Activated T-helper 1 cell treated with anti-CD3 and anti-CD28 coated beads, Interleukin-12 subunit alpha, Interleukin-12 subunit beta, Interleukin-2, Interleukin-4 antibody, amounts not matched to agents 30 ng/mL and 10 ng/mL and 1 ng/mL, durations not matched to agents 14 hours and 24 hours and 36 hours (primary cell): ENCODE measurements at regions not wholly inside any gene's neighbourhood (a gene's known extent, or its start where the extent isn't known, plus 50 kb on each side); places are given as distances from the start of the nearest gene placed in this dataset.

Experiments used
- DNase-seq: peaks from one replicate; pipeline ENCODE4 v3.0.0; 2021; ENCODE audit warnings: low spot score
- H3K27ac Mint-ChIP-seq: one replicate; pipeline ENCODE4 v1.8.0; 2021; ENCODE audit warnings: mild to moderate bottlenecking, mixed read lengths
- H3K27me3 Mint-ChIP-seq: one replicate; pipeline ENCODE4 v1.8.0; 2022; ENCODE audit warnings: mild to moderate bottlenecking, moderate library complexity, mixed read lengths; ENCODE audit not compliant: insufficient read depth
- H3K36me3 Mint-ChIP-seq: one replicate; pipeline ENCODE4 v1.8.0; 2021; ENCODE audit warnings: low read depth, mixed read lengths
- H3K4me1 Mint-ChIP-seq: one replicate; pipeline ENCODE4 v1.8.0; 2021; ENCODE audit warnings: low read depth, mixed read lengths
- H3K4me3 Mint-ChIP-seq: one replicate; pipeline ENCODE4 v1.8.0; 2021; ENCODE audit warnings: mild to moderate bottlenecking, moderate library complexity, mixed read lengths
- H3K9me3 Mint-ChIP-seq: one replicate; pipeline ENCODE4 v1.8.0; 2021; ENCODE audit warnings: mixed read lengths
- intact Hi-C: fragments of 100-400 bp; cut with micrococcal nuclease; formaldehyde crosslinking; loops from one replicate; pipeline ENCODE4 v1.15.1; 2024

DNA sequence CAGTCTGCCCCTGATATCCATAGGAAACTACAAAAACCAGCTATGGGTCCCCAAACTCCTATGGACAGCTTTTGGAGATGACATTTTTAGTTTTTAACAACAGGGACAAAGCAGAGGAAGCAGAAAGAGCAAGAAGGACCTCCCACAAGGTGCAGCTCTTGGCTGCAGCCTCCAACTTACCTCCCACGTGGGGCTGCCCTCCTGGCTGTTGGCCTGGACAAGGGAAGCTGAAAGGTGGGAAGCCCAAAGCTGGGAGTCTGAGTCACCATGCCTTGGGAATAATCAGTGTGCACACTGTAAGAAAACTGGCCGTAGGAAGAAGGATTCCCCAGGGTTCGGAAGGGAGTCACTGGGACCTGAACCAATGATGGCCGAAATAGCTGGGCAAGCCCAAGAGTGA, 51.8 kb upstream of the PAX1 start:
- intact Hi-C loops, result no loop called here
- H3K27ac Mint-ChIP-seq, result no peak overlapping the region
- no peak for DNase-seq
- no peaks in the 10 kb centered on the region for H3K9me3 Mint-ChIP-seq
- H3K4me1 Mint-ChIP-seq, result no peaks in the 10 kb centered on the region
- H3K36me3 Mint-ChIP-seq, result no peaks in the 10 kb centered on the region
- H3K4me3 Mint-ChIP-seq, result no peak overlapping the region
- H3K27me3 Mint-ChIP-seq, result peaks cover 8% of the 10 kb centered on the region

DNA sequence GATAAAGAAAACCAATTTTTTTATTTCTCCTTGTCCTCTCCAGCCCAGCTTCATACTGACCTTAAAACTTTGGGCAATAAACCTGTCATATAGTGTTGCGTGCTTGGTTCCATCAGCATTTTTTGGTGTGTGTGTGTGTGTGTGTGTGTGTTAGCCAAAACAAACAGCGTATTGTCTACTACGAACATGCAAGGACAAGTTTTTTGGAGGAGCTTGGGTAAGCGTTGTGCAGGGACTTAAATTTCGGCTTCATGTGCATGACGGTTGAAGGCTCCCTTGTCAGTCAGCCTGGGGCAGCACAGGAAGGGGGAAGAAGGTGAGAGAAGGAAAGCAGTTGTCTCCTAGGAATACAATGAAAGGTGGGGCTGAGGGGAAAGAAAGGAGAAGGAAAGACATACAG, 62.0 kb upstream of the PAX1 start:
- H3K4me3 Mint-ChIP-seq, result no peak overlapping the region
- H3K4me1 Mint-ChIP-seq, result no peaks in the 10 kb centered on the region
- H3K36me3 Mint-ChIP-seq, result no peaks in the 10 kb centered on the region
- intact Hi-C loops, result no loop called here
- H3K9me3 Mint-ChIP-seq, result peaks cover 11% of the 10 kb centered on the region
- no peak for DNase-seq
- no peaks in the 10 kb centered on the region for H3K27me3 Mint-ChIP-seq
- no peak overlapping the region for H3K27ac Mint-ChIP-seq

GRCh38 chr20:21640556-21640955, 64.9 kb upstream of the PAX1 start:
- no peak for DNase-seq
- Mint-ChIP-seq H3K27ac (no peak overlapping the region), H3K4me3 (no peak overlapping the region), H3K36me3 (no peaks in the 10 kb centered on the region), H3K27me3 (peaks cover 2% of the 10 kb centered on the region), H3K9me3 (peaks cover 9% of the 10 kb centered on the region), H3K4me1 (no peaks in the 10 kb centered on the region)
- intact Hi-C loops, result no loop called here

- intact Hi-C loops, result no loop called here
- H3K27ac Mint-ChIP-seq, result no peak overlapping the region
- H3K9me3 Mint-ChIP-seq, result no peaks in the 10 kb centered on the region
- H3K27me3 Mint-ChIP-seq, result peaks cover 2% of the 10 kb centered on the region
- H3K4me1 Mint-ChIP-seq, result no peaks in the 10 kb centered on the region
- no peaks in the 10 kb centered on the region for H3K36me3 Mint-ChIP-seq
- no peak overlapping the region for H3K4me3 Mint-ChIP-seq
- DNase-seq, result no peak
These were observed 71.6 kb upstream of the PAX1 start for GRCh38 chr20:21633829-21634228.

GRCh38 chr20:21632735-21633053, 72.8 kb upstream of the PAX1 start:
- H3K27me3 Mint-ChIP-seq, result peaks cover 5% of the 10 kb centered on the region
- no peaks in the 10 kb centered on the region for H3K4me1 Mint-ChIP-seq
- no peaks in the 10 kb centered on the region for H3K36me3 Mint-ChIP-seq

GRCh38 chr20:21632031-21632734, 73.3 kb upstream of the PAX1 start:
- intact Hi-C loops, result no loop called here
- H3K27ac Mint-ChIP-seq, result no peak overlapping the region
- H3K36me3 Mint-ChIP-seq, result no peaks in the 10 kb centered on the region
- DNase-seq, result no peak
- H3K27me3 Mint-ChIP-seq, result peaks cover 6% of the 10 kb centered on the region
- H3K4me3 Mint-ChIP-seq, result no peak overlapping the region
- no peaks in the 10 kb centered on the region for H3K9me3 Mint-ChIP-seq
- no peaks in the 10 kb centered on the region for H3K4me1 Mint-ChIP-seq

More at GRCh38 chr20:21632735-21633053, 72.8 kb upstream of the PAX1 start:
- DNase-seq, result no peak
- Mint-ChIP-seq H3K9me3 (no peaks in the 10 kb centered on the region), H3K27ac (no peak overlapping the region), H3K4me3 (no peak overlapping the region)
- intact Hi-C loops, result no loop called here

- DNase-seq, result no peak
- peaks cover 7% of the 10 kb centered on the region for H3K27me3 Mint-ChIP-seq
- H3K4me1 Mint-ChIP-seq, result no peaks in the 10 kb centered on the region
- intact Hi-C loops, result no loop called here
- H3K27ac Mint-ChIP-seq, result no peak overlapping the region
- H3K9me3 Mint-ChIP-seq, result no peaks in the 10 kb centered on the region
- no peak overlapping the region for H3K4me3 Mint-ChIP-seq
- H3K36me3 Mint-ChIP-seq, result no peaks in the 10 kb centered on the region
These were observed 76.7 kb upstream of the PAX1 start for GRCh38 chr20:21628800-21629199.

GRCh38 chr20:21623781-21624094, 81.7 kb upstream of the PAX1 start:
- H3K4me3 Mint-ChIP-seq, result no peak overlapping the region
- intact Hi-C loops, result no loop called here
- H3K27ac Mint-ChIP-seq, result no peak overlapping the region
- H3K4me1 Mint-ChIP-seq, result peaks cover 4% of the 10 kb centered on the region
- DNase-seq, result no peak
- H3K9me3 Mint-ChIP-seq, result no peaks in the 10 kb centered on the region
- no peaks in the 10 kb centered on the region for H3K36me3 Mint-ChIP-seq
- peaks cover 9% of the 10 kb centered on the region for H3K27me3 Mint-ChIP-seq

DNA sequence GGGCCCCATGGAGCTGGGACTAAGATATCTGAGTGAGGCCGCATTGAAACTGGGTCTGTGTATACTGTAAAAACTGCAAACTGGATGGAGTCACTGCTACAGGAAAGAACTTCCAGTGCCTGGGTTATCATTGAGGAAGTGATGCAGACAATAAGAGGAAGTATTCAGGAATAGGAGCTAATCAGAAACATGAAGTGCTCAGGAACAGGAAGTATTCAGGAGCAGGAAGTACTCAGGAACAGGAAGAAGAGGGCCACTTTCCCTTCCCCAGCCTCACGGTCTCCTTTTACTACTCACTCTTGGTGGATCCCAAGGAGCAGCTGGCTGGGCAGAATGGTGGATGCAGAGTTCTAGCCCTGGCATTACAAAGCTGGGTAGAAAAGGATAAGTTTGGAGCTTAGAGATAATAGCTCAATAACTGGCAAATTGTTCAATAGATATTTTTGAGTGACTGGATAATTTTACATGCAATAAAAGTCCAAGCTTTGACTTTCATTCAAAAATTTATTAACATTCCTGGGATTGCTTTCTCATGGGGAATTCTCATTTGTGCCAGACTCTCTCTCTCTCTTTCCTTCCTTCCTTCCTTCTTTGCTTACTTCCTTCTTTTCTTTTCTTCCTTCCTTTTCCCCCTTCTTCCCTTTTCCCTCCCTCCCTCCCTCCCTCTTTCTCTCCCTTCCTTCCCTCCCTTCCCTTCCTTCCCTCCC, 82.2 kb upstream of the PAX1 start:
- intact Hi-C loops, result no loop called here
- DNase-seq, result no peak
- Mint-ChIP-seq H3K4me1 (peaks cover 6% of the 10 kb centered on the region), H3K27ac (no peak overlapping the region), H3K36me3 (no peaks in the 10 kb centered on the region), H3K4me3 (no peak overlapping the region), H3K27me3 (peaks cover 6% of the 10 kb centered on the region), H3K9me3 (no peaks in the 10 kb centered on the region)

- Mint-ChIP-seq H3K27me3 (peaks cover 3% of the 10 kb centered on the region), H3K36me3 (no peaks in the 10 kb centered on the region), H3K4me3 (no peak overlapping the region), H3K9me3 (no peaks in the 10 kb centered on the region), H3K4me1 (peaks cover 6% of the 10 kb centered on the region), H3K27ac (no peak overlapping the region)
- intact Hi-C loops, result no loop called here
- no peak for DNase-seq
These were observed 83.2 kb upstream of the PAX1 start for GRCh38 chr20:21622097-21622857.

GRCh38 chr20:21618759-21619416, 86.6 kb upstream of the PAX1 start:
- H3K4me1 Mint-ChIP-seq, result peaks cover 6% of the 10 kb centered on the region
- no peak overlapping the region for H3K27ac Mint-ChIP-seq
- no peak for DNase-seq
- H3K4me3 Mint-ChIP-seq, result no peak overlapping the region
- peaks cover 3% of the 10 kb centered on the region for H3K27me3 Mint-ChIP-seq
- no peaks in the 10 kb centered on the region for H3K9me3 Mint-ChIP-seq
- intact Hi-C loops, result no loop called here
- H3K36me3 Mint-ChIP-seq, result no peaks in the 10 kb centered on the region

DNA sequence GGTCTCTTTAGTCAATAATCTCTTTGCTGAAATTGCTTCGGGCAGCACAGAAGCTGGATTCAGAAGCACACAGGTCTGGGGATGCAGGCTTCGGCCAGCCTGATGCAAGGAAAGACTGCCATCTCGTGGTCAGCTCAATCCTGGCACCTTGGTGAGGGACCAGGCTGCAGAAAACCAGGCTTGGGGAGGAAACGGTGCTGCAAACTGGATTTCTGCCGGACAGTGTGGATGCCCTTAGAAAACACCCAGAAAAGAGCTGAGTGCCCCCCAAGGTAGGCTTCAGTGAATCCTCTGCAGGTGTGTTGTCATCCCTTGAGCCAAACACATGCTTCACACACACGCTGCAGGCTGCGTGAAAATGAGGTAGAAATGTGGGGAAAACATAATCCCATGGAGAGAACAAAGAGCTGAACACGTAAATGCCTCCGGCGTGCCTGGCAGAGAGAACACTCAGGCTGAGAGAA, 89.8 kb upstream of the PAX1 start:
- peak; percentile 10 for DNase-seq
- no peak overlapping the region for H3K4me3 Mint-ChIP-seq
- H3K36me3 Mint-ChIP-seq, result no peaks in the 10 kb centered on the region
- no peak overlapping the region for H3K27ac Mint-ChIP-seq
- intact Hi-C loops, result loop anchor here (1.0 kb wide), 1 partner anchor 85 kb away; no protein-coding TSS in a partner anchor
- no peaks in the 10 kb centered on the region for H3K9me3 Mint-ChIP-seq
- H3K27me3 Mint-ChIP-seq, result no peaks in the 10 kb centered on the region
- peaks cover 6% of the 10 kb centered on the region for H3K4me1 Mint-ChIP-seq

GRCh38 chr20:21614980-21615379, 90.5 kb upstream of the PAX1 start:
- Mint-ChIP-seq H3K4me1 (peaks cover 6% of the 10 kb centered on the region), H3K27me3 (no peaks in the 10 kb centered on the region), H3K4me3 (no peak overlapping the region), H3K27ac (no peak overlapping the region), H3K36me3 (no peaks in the 10 kb centered on the region), H3K9me3 (no peaks in the 10 kb centered on the region)
- DNase-seq, result no peak
- intact Hi-C loops, result loop anchor here (1.0 kb wide), 1 partner anchor 85 kb away; no protein-coding TSS in a partner anchor
